GM12892 (cell line): ENCODE measurements at regions not wholly inside any gene's neighbourhood (a gene's known extent, or its start where the extent isn't known, plus 50 kb on each side); places are given as distances from the start of the nearest gene placed in this dataset.

Source experiments
- POLR2A ChIP-seq: IDR thresholded peaks from 2 replicates; pipeline ENCODE4 v1.6.1; 2011; ENCODE audit warnings: low read depth, low read length, control low read depth
- TAF1 ChIP-seq: IDR thresholded peaks from 2 replicates; pipeline ENCODE4 v1.6.1; 2011; ENCODE audit warnings: low read depth, mild to moderate bottlenecking, control low read depth, low read length, borderline replicate concordance

GRCh38 chr5:171709930-171710329 lies 75.7 kb upstream of the SMIM23 start:
- TF ChIP-seq TAF1 (no peak), POLR2A (no peak)
